GM23248 (cell line): ENCODE measurements at regions not wholly inside any gene's neighbourhood (a gene's known extent, or its start where the extent isn't known, plus 50 kb on each side); places are given as distances from the start of the nearest gene placed in this dataset.

Experiments
- DNase-seq: peaks from one replicate; pipeline ENCODE4 v3.0.0-alpha.2; 2015
- H2AFZ ChIP-seq: fragments of 200-600 bp; sonication (generic); 2 replicates; pipeline ENCODE4 v1.6.1; 2016; ENCODE audit warnings: antibody characterized with exemption
- H3F3A ChIP-seq: fragments of 200-600 bp; sonication (generic); 2 replicates; pipeline ENCODE4 v1.6.1; 2016; ENCODE audit warnings: mild to moderate bottlenecking, antibody characterized with exemption, mixed run types; ENCODE audit not compliant: insufficient read depth
- H3K27ac ChIP-seq: fragments of 200-600 bp; sonication (generic); 2 replicates; pipeline ENCODE4 v1.5.1; 2016; ENCODE audit warnings: mild to moderate bottlenecking
- H3K27me3 ChIP-seq: fragments of 200-600 bp; sonication (generic); replicated peaks from 2 replicates; pipeline ENCODE4 v1.6.1; 2016; ENCODE audit warnings: mild to moderate bottlenecking; ENCODE audit not compliant: insufficient read depth
- H3K36me3 ChIP-seq: fragments of 200-600 bp; sonication (generic); 2 replicates; pipeline ENCODE4 v1.6.1; 2016; ENCODE audit warnings: low read depth, mild to moderate bottlenecking
- H3K4me1 ChIP-seq: fragments of 200-600 bp; sonication (generic); 2 replicates; pipeline ENCODE4 v1.6.1; 2016; ENCODE audit warnings: mild to moderate bottlenecking; ENCODE audit not compliant: insufficient read depth
- H3K4me2 ChIP-seq: fragments of 200-600 bp; sonication (generic); one replicate; pipeline ENCODE4 v1.6.1; 2016; ENCODE audit warnings: mild to moderate bottlenecking; ENCODE audit not compliant: unreplicated experiment
- H3K4me3 ChIP-seq: fragments of 200-600 bp; sonication (generic); 2 replicates; pipeline ENCODE4 v1.5.1; 2016; ENCODE audit warnings: mild to moderate bottlenecking
- H3K79me2 ChIP-seq: fragments of 200-600 bp; sonication (generic); 2 replicates; pipeline ENCODE4 v1.6.1; 2016; ENCODE audit warnings: mild to moderate bottlenecking; ENCODE audit not compliant: insufficient read depth
- H3K9ac ChIP-seq: fragments of 200-600 bp; sonication (generic); 2 replicates; pipeline ENCODE4 v1.6.1; 2016; ENCODE audit warnings: mild to moderate bottlenecking
- H3K9me2 ChIP-seq: fragments of 200-600 bp; sonication (generic); 2 replicates; pipeline ENCODE4 v1.6.1; 2016; ENCODE audit warnings: mixed run types, mild to moderate bottlenecking, moderate library complexity; ENCODE audit not compliant: insufficient read depth
- H3K9me3 ChIP-seq: fragments of 200-600 bp; sonication (generic); one replicate; pipeline ENCODE4 v1.6.1; 2017; ENCODE audit warnings: low read depth
- H4K20me1 ChIP-seq: fragments of 200-600 bp; sonication (generic); 2 replicates; pipeline ENCODE4 v1.6.0; 2016; ENCODE audit not compliant: insufficient read depth
- EZH2 ChIP-seq: fragments of 200-600 bp; sonication (generic); IDR thresholded peaks from 2 replicates; pipeline ENCODE4 v1.6.1; 2018; ENCODE audit warnings: antibody characterized with exemption, mild to moderate bottlenecking; ENCODE audit not compliant: insufficient read depth, poor library complexity, severe bottlenecking
- EZH2phosphoT487 ChIP-seq: fragments of 200-600 bp; sonication (generic); IDR thresholded peaks from 2 replicates; pipeline ENCODE4 v1.6.1; 2018; ENCODE audit warnings: antibody characterized with exemption, moderate library complexity, mild to moderate bottlenecking, low read depth; ENCODE audit not compliant: insufficient read depth
- WGBS, 2 experiments: methylation state at CpG; one replicate each; pipeline ENCODE4 v1.1.6; 2015 to 2017; ENCODE audit warnings: low lambda C conversion rate in 2 of 2, low coverage in 1 of 2; ENCODE audit errors: missing lambda C conversion rate in 2 of 2; 5-methylcytosine and 5-hydroxymethylcytosine counted together
- in situ Hi-C: fragments of 300-500 bp; cut with MboI; formaldehyde crosslinking; loops from 2 replicates; pipeline ENCODE4 v1.15.0; 2020

DNA sequence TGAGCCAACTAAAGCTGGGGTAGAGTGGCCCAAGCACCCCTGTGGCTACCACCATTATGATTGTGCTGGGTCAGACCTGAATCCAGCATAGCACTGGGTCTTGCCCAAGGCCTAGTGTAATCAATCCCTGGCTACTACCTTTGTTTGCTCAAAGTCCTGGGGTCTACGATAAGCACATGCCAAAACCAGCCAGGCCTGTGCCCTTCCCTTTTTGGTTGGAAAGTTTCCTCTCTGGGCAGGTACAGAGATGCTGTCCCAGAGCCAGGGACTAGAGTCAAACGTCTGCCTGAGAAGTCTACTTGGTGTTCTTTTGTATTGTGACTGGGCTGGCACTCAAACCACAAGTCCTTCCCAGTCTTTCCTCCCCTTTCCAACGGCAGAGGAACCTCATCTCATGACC lies 371.5 kb upstream of the MAGEC2 start:
- in situ Hi-C loops: no loop called here
- H2AFZ ChIP-seq: no peak overlapping the region
- no peak overlapping the region for H3K27ac ChIP-seq
- H4K20me1 ChIP-seq: no peaks in the 10 kb centered on the region
- no peak for TF ChIP-seq EZH2
- TF ChIP-seq EZH2phosphoT487: no peak
- DNase-seq: no peak
- no peaks in the 10 kb centered on the region for H3K4me1 ChIP-seq
- no peaks in the 10 kb centered on the region for H3K27me3 ChIP-seq
- H3K9me2 ChIP-seq: no peaks in the 10 kb centered on the region
- no peaks in the 10 kb centered on the region for H3K36me3 ChIP-seq
- H3F3A ChIP-seq: no peaks in the 10 kb centered on the region
- no peak overlapping the region for H3K4me2 ChIP-seq
- H3K4me3 ChIP-seq: no peak overlapping the region
- H3K9me3 ChIP-seq: no peaks in the 10 kb centered on the region
- 3 to 10% methylated on average over 3 of the region's 3 CpGs for WGBS, 2 experiments
- H3K79me2 ChIP-seq: no peaks in the 10 kb centered on the region
- H3K9ac ChIP-seq: no peak overlapping the region

DNA sequence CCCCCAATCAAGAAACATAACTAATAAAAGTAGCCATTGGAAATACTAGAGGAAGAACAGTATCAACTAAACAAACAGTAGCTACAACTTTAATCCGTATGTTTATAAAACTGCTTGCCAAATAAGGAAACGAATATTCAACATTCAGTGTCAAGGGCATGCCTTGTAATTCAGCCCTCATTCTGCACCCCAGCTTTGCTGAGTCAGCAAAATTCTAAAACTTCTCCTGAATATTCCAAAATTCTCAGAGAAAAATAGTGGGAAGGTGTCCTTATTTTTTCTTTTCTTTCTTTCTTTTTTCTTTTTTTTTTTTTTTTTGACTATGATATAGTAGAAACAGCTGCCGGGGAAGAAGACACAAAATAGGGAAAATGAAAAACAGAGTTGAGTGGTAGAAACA lies 344.8 kb upstream of the MAGEC2 start:
- Histone ChIP-seq H4K20me1 (no peaks in the 10 kb centered on the region), H2AFZ (no peak overlapping the region), H3K9me3 (no peaks in the 10 kb centered on the region), H3K27me3 (no peaks in the 10 kb centered on the region), H3K4me1 (no peaks in the 10 kb centered on the region), H3K4me2 (no peak overlapping the region), H3K36me3 (no peaks in the 10 kb centered on the region), H3K27ac (no peak overlapping the region), H3K9me2 (no peaks in the 10 kb centered on the region), H3F3A (no peaks in the 10 kb centered on the region), H3K9ac (no peak overlapping the region), H3K79me2 (no peaks in the 10 kb centered on the region), H3K4me3 (no peak overlapping the region)
- WGBS, 2 experiments: 9 to 11% methylated on average over 3 of the region's 3 CpGs
- DNase-seq: no peak
- TF ChIP-seq EZH2phosphoT487: no peak
- no peak for TF ChIP-seq EZH2
- in situ Hi-C loops: no loop called here

DNA sequence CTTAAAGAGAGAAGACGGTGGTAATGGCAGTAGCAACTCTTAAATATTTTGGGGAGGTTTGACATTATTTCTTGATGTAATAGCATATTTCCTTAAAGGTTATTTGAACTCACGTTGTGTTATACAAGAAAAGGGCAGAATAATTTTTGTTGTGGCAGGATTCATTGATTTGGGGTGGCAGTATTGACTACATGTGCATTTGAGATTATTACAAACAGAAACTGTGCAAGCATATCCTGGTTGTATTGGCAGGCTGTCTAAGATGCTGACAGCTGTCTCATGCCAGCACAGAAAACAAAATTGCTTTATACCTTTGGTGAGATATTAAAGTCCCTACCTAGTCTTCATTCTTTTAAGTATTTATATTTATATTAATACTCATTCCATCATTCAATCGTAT lies 300.7 kb upstream of the MAGEC2 start:
- no peak overlapping the region for H2AFZ ChIP-seq
- H3K79me2 ChIP-seq: no peaks in the 10 kb centered on the region
- H3K9me3 ChIP-seq: no peaks in the 10 kb centered on the region
- no peaks in the 10 kb centered on the region for H3F3A ChIP-seq
- in situ Hi-C loops: no loop called here
- H3K27ac ChIP-seq: no peak overlapping the region
- WGBS, 2 experiments: 4 to 6% methylated on average over 3 of the region's 3 CpGs
- no peak overlapping the region for H3K4me2 ChIP-seq
- no peaks in the 10 kb centered on the region for H4K20me1 ChIP-seq
- no peak overlapping the region for H3K4me3 ChIP-seq
- H3K9ac ChIP-seq: no peak overlapping the region
- H3K36me3 ChIP-seq: no peaks in the 10 kb centered on the region
- no peaks in the 10 kb centered on the region for H3K27me3 ChIP-seq
- H3K4me1 ChIP-seq: no peaks in the 10 kb centered on the region
- TF ChIP-seq EZH2: no peak
- no peak for TF ChIP-seq EZH2phosphoT487
- H3K9me2 ChIP-seq: no peaks in the 10 kb centered on the region
- DNase-seq: no peak

DNA sequence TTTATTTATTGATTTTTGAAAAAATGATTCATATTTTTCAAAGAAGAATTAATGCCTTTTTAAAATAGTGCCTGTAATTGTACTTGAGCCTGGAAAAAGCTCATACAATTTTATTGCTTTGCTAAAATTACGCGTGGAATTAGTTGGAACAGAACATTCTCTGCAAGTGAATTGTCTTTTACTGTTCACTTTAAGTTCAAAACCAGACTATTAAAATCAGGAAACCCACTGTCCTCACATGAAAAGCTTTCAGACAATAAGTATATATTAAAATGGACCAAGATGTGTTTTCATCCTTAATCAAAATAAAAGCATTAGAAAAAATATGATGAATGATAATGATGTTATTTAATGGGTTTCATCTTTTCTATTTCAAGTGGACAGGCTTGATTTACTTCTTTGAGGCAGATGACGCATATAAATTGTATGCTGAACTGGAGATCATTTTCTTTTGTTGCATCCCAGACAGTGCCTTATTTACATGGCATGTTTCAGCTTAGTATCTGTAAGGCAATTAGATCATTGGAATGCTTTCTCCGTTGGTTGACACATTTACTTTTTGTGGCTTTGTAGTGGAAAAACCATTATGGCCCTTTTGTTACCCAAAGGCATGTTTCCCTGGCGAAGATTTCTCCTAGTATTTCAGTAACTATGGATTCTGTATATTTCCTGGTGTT lies 299.0 kb upstream of the MAGEC2 start:
- no peaks in the 10 kb centered on the region for H3K9me2 ChIP-seq
- no peaks in the 10 kb centered on the region for H3K9me3 ChIP-seq
- no peaks in the 10 kb centered on the region for H3K79me2 ChIP-seq
- H3K4me3 ChIP-seq: no peak overlapping the region
- no peak overlapping the region for H3K4me2 ChIP-seq
- no peak overlapping the region for H2AFZ ChIP-seq
- in situ Hi-C loops: no loop called here
- no peaks in the 10 kb centered on the region for H3K4me1 ChIP-seq
- H3K27me3 ChIP-seq: no peaks in the 10 kb centered on the region
- no peak overlapping the region for H3K27ac ChIP-seq
- TF ChIP-seq EZH2phosphoT487 (no peak), EZH2 (no peak)
- WGBS, 2 experiments: 18 to 25% methylated on average over 5 of the region's 5 CpGs
- H3F3A ChIP-seq: no peaks in the 10 kb centered on the region
- H3K36me3 ChIP-seq: no peaks in the 10 kb centered on the region
- no peak overlapping the region for H3K9ac ChIP-seq
- DNase-seq: no peak
- H4K20me1 ChIP-seq: no peaks in the 10 kb centered on the region

GRCh38 chrX:142502441-142502840 lies 297.4 kb upstream of the MAGEC2 start:
- TF ChIP-seq EZH2 (no peak), EZH2phosphoT487 (no peak)
- Histone ChIP-seq H3K9ac (no peak overlapping the region), H3K27ac (no peak overlapping the region), H3F3A (no peaks in the 10 kb centered on the region), H3K27me3 (no peaks in the 10 kb centered on the region), H3K4me1 (no peaks in the 10 kb centered on the region), H3K9me2 (no peaks in the 10 kb centered on the region), H3K79me2 (no peaks in the 10 kb centered on the region), H3K36me3 (no peaks in the 10 kb centered on the region), H4K20me1 (no peaks in the 10 kb centered on the region), H3K9me3 (no peaks in the 10 kb centered on the region), H3K4me2 (no peak overlapping the region), H3K4me3 (no peak overlapping the region), H2AFZ (no peak overlapping the region)
- in situ Hi-C loops: no loop called here
- WGBS, 2 experiments: 0% methylated on average over 2 of the region's 2 CpGs
- no peak for DNase-seq
